OCI-LY3 (cell line): ENCODE measurements at regions not wholly inside any gene's neighbourhood (a gene's known extent, or its start where the extent isn't known, plus 50 kb on each side); places are given as distances from the start of the nearest gene placed in this dataset.
"Not testable (repeated sequence)": the region's sequence is repeated elsewhere in the genome, so short reads cannot be mapped to it uniquely, and the experiment has no call there.

Experiments used
- H2AFZ ChIP-seq: fragments of 200-600, 300-600 bp; shearing (Covaris generic); 2 replicates; pipeline ENCODE4 v1.6.0; 2014; ENCODE audit warnings: antibody characterized with exemption, low read depth, low read length
- H3K27ac ChIP-seq: fragments of 200-600, 300-600 bp; sonication (generic); 2 replicates; pipeline ENCODE4 v1.5.1; 2014; ENCODE audit warnings: mild to moderate bottlenecking, low read length, moderate library complexity, mixed read lengths
- H3K27me3 ChIP-seq: fragments of 200-600, 300-600 bp; sonication (generic); 2 replicates; pipeline ENCODE4 v1.6.1; 2014; ENCODE audit warnings: low read depth, low read length, mixed read lengths
- H3K36me3 ChIP-seq: fragments of 200-600, 300-600 bp; sonication (generic); replicated peaks from 2 replicates; pipeline ENCODE3; 2014; ENCODE audit warnings: low read depth, low read length, mixed read lengths
- H3K4me1 ChIP-seq: fragments of 300-600, 200-600 bp; sonication (generic); 2 replicates; pipeline ENCODE4 v1.6.1; 2014; ENCODE audit warnings: low read length, mixed read lengths
- H3K4me2 ChIP-seq: fragments of 200-600, 300-600 bp; sonication (generic); 2 replicates; pipeline ENCODE4 v1.6.1; 2014; ENCODE audit warnings: low read length, mixed read lengths
- H3K4me3 ChIP-seq: fragments of 300-600, 200-600 bp; sonication (generic); 2 replicates; pipeline ENCODE4 v1.5.1; 2014; ENCODE audit warnings: antibody characterized with exemption, mild to moderate bottlenecking, low read length, moderate library complexity
- H3K79me2 ChIP-seq: fragments of 300-600, 200-600 bp; shearing (Covaris generic); 2 replicates; pipeline ENCODE4 v1.6.1; 2014; ENCODE audit warnings: mild to moderate bottlenecking, low read length, mixed read lengths
- H3K9ac ChIP-seq: fragments of 300-600, 200-600 bp; shearing (Covaris generic); 2 replicates; pipeline ENCODE4 v1.6.0; 2014; ENCODE audit warnings: mild to moderate bottlenecking, low read length, moderate library complexity
- H3K9me3 ChIP-seq: fragments of 200-600, 300-600 bp; shearing (Covaris generic); 2 replicates; pipeline ENCODE4 v1.6.1; 2014; ENCODE audit warnings: low read length, mixed read lengths; ENCODE audit not compliant: insufficient read depth
- H4K20me1 ChIP-seq: fragments of 200-600, 300-600 bp; sonication (generic); 2 replicates; pipeline ENCODE4 v1.6.1; 2016; ENCODE audit warnings: low read length, mixed read lengths; ENCODE audit not compliant: insufficient read depth
- EZH2phosphoT487 ChIP-seq: fragments of 200-600 bp; shearing (Covaris generic); IDR thresholded peaks from 2 replicates; pipeline ENCODE4 v1.6.1; 2018; ENCODE audit warnings: antibody characterized with exemption, mixed run types, low read depth
- TF ChIP-seq, protein P1 (sequence below): fragments of 200-600, 300-600 bp; sonication (generic); IDR thresholded peaks from 2 replicates; pipeline ENCODE4 v1.5.1; 2014; ENCODE audit warnings: antibody characterized with exemption, low read length, low read depth

DNA sequence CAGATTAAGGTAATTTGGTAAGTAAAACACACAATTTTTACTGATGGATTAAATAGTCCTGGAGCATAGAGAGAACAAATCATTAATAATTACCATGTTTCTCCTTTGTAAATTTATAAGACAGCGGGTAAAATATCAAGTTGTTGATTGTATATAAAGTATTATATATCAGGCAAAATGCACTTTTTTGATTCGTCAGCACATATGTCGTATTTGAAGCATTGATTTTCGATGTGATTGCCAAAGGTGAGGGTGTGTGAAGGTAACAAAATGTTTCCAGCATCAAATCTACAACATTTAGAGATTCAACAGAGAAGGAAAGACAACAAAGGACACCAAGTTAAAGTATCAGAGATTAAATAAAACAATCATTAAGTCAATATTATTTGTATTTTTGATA is 1437.8 kb upstream of the ADGRL3 start:
- no peak for TF ChIP-seq EZH2phosphoT487

DNA sequence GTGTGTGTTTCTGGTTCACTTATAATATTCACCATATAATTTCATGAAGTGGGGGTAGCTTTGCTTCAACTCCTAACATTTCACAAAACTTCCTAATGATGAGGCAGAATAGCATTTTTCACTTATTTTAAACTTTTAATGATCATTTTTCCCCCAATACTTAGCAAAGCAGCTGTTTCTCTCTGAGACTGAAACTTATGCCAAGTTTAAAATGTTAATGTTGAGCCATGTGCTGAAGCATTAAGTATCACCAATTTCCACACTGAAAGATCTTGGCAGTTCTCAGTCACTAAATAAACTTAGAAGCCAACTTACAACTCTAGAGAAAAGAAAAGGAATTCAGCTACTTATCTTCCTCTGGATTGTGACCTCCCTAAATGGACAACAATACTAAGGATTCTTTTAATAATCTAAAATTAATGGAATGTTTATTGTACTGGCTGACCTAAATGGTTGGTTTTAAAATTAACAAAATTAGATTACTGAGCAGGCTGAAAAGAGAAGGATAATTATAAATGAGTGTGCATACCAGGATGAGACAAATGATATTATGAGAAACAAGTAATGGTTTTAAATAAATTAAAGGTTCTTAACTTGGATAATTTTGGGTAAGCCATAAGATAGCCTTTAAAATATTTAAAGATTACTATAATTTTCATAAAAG is 1429.4 kb upstream of the ADGRL3 start:
- no peaks in the 10 kb centered on the region for H3K36me3 ChIP-seq
- H3K9me3 ChIP-seq: no peaks in the 10 kb centered on the region
- no peak overlapping the region for H3K4me3 ChIP-seq
- no peaks in the 10 kb centered on the region for H3K4me1 ChIP-seq
- H3K27ac ChIP-seq: no peak overlapping the region
- no peak overlapping the region for H3K4me2 ChIP-seq
- no peak overlapping the region for H3K9ac ChIP-seq
- H3K79me2 ChIP-seq: no peaks in the 10 kb centered on the region
- H4K20me1 ChIP-seq: no peaks in the 10 kb centered on the region
- TF ChIP-seq EZH2phosphoT487: no peak
- TF ChIP-seq, protein P1, sequence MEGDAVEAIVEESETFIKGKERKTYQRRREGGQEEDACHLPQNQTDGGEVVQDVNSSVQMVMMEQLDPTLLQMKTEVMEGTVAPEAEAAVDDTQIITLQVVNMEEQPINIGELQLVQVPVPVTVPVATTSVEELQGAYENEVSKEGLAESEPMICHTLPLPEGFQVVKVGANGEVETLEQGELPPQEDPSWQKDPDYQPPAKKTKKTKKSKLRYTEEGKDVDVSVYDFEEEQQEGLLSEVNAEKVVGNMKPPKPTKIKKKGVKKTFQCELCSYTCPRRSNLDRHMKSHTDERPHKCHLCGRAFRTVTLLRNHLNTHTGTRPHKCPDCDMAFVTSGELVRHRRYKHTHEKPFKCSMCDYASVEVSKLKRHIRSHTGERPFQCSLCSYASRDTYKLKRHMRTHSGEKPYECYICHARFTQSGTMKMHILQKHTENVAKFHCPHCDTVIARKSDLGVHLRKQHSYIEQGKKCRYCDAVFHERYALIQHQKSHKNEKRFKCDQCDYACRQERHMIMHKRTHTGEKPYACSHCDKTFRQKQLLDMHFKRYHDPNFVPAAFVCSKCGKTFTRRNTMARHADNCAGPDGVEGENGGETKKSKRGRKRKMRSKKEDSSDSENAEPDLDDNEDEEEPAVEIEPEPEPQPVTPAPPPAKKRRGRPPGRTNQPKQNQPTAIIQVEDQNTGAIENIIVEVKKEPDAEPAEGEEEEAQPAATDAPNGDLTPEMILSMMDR: no peak
- H3K27me3 ChIP-seq: no peaks in the 10 kb centered on the region
- H2AFZ ChIP-seq: no peak overlapping the region

More for the DNA sequence above, 1437.8 kb upstream of the ADGRL3 start:
- Histone ChIP-seq H3K27me3 (no peaks in the 10 kb centered on the region), H3K27ac (no peak overlapping the region), H3K4me3 (no peak overlapping the region), H4K20me1 (no peaks in the 10 kb centered on the region), H3K36me3 (no peaks in the 10 kb centered on the region), H3K9ac (no peak overlapping the region), H3K79me2 (no peaks in the 10 kb centered on the region), H3K9me3 (peaks cover 3% of the 10 kb centered on the region; the same call in 1 of the 2 replicates), H3K4me2 (no peak overlapping the region), H3K4me1 (no peaks in the 10 kb centered on the region), H2AFZ (no peak overlapping the region)

- Histone ChIP-seq H3K27ac (no peak overlapping the region), H3K79me2 (no peaks in the 10 kb centered on the region), H3K9ac (no peak overlapping the region), H3K4me1 (no peaks in the 10 kb centered on the region), H3K9me3 (no peaks in the 10 kb centered on the region), H2AFZ (no peak overlapping the region), H4K20me1 (no peaks in the 10 kb centered on the region), H3K27me3 (no peaks in the 10 kb centered on the region), H3K4me2 (no peak overlapping the region), H3K4me3 (no peak overlapping the region), H3K36me3 (no peaks in the 10 kb centered on the region)
- no peak for TF ChIP-seq EZH2phosphoT487
- TF ChIP-seq, protein P1: no peak
Measured at GRCh38 chr4:59772641-59773139, 1427.4 kb upstream of the ADGRL3 start.

DNA sequence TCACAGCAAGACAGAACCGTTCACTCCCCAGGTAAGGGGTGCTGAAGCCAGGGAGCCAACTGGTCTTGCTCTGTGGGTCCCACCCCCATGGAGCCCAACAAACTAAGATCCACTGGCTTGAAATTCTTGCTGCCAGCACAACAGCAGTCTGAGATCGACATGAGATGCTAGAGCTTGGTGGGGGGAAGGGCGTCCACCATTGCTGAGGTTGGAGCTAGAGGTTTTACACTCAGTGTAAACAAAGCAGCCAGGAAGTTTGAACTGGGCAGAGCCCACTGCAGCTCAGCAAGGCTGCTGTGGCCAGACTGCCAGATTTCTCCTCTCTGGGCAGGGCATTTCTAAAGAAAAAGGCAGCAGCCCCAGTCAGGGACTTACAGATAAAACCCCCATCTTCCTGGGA is 1419.9 kb upstream of the ADGRL3 start:
- not testable (repeated sequence) for H3K36me3 ChIP-seq, H3K9ac ChIP-seq, H3K4me1 ChIP-seq, H3K27me3 ChIP-seq, H4K20me1 ChIP-seq, H3K4me3 ChIP-seq, H3K27ac ChIP-seq, H2AFZ ChIP-seq, H3K9me3 ChIP-seq, H3K4me2 ChIP-seq, H3K79me2 ChIP-seq

DNA sequence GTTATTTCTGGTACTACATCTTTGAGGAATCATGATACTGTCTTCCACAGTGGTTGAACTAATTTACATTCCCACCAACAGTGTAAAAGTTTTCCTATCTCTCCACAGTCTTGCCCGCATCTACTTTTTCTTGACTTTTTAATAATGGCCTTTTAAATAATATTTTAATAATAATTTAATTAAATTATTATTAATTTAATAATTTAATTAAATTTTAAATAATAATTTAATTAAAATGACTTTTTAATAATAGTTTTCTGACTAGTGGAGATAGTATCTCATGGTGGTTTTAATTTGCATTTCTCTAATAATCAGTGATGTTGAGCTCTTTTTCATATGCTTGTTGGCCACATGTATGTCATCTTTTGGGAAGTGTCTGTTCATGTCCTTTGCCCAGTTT is 1395.0 kb upstream of the ADGRL3 start:
- Histone ChIP-seq H3K9me3 (no peaks in the 10 kb centered on the region), H3K27me3 (no peaks in the 10 kb centered on the region), H3K9ac (no peak overlapping the region), H3K36me3 (no peaks in the 10 kb centered on the region), H4K20me1 (no peaks in the 10 kb centered on the region), H3K4me1 (no peaks in the 10 kb centered on the region), H3K79me2 (no peaks in the 10 kb centered on the region), H3K4me2 (no peak overlapping the region), H2AFZ (no peak overlapping the region), H3K4me3 (no peak overlapping the region), H3K27ac (no peak overlapping the region)
- TF ChIP-seq, protein P1: no peak
- TF ChIP-seq EZH2phosphoT487: no peak
